ENCODE measurements at regions not wholly inside any gene's neighbourhood (a gene's known extent, or its start where the extent isn't known, plus 50 kb on each side); places are given as distances from the start of the nearest gene placed in this dataset.

GRCh38 chr2:67649331-67650261 is 252.5 kb downstream of the ETAA1 start:
- TF ChIP-seq, protein P1, sequence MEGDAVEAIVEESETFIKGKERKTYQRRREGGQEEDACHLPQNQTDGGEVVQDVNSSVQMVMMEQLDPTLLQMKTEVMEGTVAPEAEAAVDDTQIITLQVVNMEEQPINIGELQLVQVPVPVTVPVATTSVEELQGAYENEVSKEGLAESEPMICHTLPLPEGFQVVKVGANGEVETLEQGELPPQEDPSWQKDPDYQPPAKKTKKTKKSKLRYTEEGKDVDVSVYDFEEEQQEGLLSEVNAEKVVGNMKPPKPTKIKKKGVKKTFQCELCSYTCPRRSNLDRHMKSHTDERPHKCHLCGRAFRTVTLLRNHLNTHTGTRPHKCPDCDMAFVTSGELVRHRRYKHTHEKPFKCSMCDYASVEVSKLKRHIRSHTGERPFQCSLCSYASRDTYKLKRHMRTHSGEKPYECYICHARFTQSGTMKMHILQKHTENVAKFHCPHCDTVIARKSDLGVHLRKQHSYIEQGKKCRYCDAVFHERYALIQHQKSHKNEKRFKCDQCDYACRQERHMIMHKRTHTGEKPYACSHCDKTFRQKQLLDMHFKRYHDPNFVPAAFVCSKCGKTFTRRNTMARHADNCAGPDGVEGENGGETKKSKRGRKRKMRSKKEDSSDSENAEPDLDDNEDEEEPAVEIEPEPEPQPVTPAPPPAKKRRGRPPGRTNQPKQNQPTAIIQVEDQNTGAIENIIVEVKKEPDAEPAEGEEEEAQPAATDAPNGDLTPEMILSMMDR (IDR thresholded peaks at IDR 0.05; ENCODE audit: borderline replicate concordance, insufficient read depth, low read depth, low read length) = no peak
- H3K4me3 ChIP-seq (ENCODE audit: low read depth, low read length) = no peak overlapping the region

DNA sequence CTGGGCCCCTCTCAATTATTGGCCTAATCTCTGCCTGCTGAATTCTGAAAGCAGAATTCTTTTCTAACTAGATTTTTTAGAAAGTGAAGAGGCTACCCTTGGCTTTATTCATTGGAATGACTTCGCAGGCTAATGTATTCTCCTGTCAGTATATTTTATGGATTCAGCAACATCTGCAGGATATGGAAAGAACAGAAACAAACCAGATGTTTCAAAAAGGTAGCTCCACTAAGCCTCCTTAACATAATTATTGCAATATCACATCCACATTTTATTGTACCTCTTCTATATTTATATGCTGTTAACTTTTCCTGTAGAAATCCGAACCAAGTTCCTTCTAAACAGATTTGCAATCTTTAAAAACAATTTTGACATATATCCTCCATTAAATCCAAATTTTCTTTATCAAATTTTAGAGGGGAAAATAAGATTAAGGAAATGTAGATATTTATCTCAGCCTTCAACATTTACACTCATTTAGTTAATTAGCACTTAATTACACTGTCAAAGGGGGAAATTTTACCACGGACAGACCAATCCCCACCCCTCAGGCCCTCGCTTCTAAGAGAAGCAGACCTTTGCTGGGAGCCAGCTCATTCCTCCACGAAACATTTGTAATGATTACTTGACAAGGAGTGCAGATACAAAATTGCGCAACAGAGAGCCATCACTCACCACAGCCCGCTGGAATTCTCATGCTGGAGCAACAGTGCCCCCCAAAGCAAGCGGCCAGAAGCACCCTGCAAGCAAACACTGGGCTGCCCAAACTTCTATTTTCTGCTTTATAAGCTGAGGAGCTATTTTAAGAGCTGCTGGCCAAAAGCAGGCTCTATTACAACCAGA is 253.4 kb downstream of the ETAA1 start:
- no peak overlapping the region for H3K4me3 ChIP-seq (ENCODE audit: low read depth, low read length)
- TF ChIP-seq, protein P1 (IDR thresholded peaks at IDR 0.05; ENCODE audit: borderline replicate concordance, insufficient read depth, low read depth, low read length) = 0 out of 2 replicates have a peak, but pooled peaks have one; percentile 20

DNA sequence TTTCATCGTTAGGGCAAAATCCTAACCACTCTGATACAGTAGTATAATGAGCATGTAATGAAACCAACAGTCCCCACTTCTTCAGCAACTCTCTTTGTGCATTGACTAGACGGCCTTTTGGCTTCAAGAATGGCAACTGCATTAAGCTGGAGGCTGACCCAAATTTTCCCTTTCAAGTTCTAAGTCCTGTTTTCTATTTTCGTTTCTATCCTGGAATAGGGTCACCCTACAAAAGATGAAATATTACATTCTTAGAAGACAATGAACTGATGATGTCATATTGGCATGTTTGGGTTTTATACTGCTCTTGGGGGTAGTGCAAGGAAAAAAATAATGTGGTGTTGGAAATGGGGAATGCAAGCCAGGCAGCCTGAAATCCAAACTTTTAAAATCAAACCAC is 254.4 kb downstream of the ETAA1 start:
- TF ChIP-seq, protein P1 (IDR thresholded peaks at IDR 0.05; ENCODE audit: borderline replicate concordance, insufficient read depth, low read depth, low read length) = no peak
- no peak overlapping the region for H3K4me3 ChIP-seq (ENCODE audit: low read depth, low read length)

- TF ChIP-seq, protein P1 (IDR thresholded peaks at IDR 0.05; ENCODE audit: borderline replicate concordance, insufficient read depth, low read depth, low read length) = no peak
- no peak overlapping the region for H3K4me3 ChIP-seq (ENCODE audit: low read depth, low read length)
Measured at GRCh38 chr2:67652679-67653078, 255.5 kb downstream of the ETAA1 start.

DNA sequence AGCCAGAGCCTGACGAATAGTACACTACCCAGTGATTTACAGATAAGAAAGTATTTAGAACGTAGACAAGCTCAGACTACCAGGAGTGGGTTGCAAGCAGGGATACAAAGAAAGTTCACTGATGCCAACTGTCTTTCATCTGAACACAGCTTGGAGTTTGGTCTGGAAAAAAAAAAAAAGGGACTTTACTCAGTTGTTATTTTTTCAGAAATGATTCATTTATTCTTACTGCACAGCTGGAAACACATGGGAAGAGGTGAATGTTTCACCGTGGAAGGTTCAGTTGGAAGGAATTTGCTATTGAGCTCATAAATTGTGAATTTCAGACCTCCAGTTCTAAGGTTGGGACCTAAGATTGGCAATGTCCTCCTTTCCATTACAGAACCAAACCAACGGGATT is 259.7 kb downstream of the ETAA1 start:
- H3K4me3 ChIP-seq (ENCODE audit: low read depth, low read length) = no peak overlapping the region
- TF ChIP-seq, protein P1 (IDR thresholded peaks at IDR 0.05; ENCODE audit: borderline replicate concordance, insufficient read depth, low read depth, low read length) = no peak

GRCh38 chr2:67658820-67659219 is 261.7 kb downstream of the ETAA1 start:
- H3K4me3 ChIP-seq (ENCODE audit: low read depth, low read length) = no peak overlapping the region
- TF ChIP-seq, protein P1 (IDR thresholded peaks at IDR 0.05; ENCODE audit: borderline replicate concordance, insufficient read depth, low read depth, low read length) = no peak
